Activated CD8-positive, alpha-beta T cell treated with anti-CD3 and anti-CD28 coated beads for 36 hours (primary cell): ENCODE measurements at regions not wholly inside any gene's neighbourhood (a gene's known extent, or its start where the extent isn't known, plus 50 kb on each side); places are given as distances from the start of the nearest gene placed in this dataset.
A peak's percentile ranks its signal among the peaks of the same experiment; 100 is the strongest.

Experiments used
- ATAC-seq: fragments of 200-7000 bp; cut with Tn5 transposase; one replicate; pipeline ENCODE4 v1.10.0; 2021; ENCODE audit warnings: mild to moderate bottlenecking, moderate library complexity
- CTCF ChIA-PET: fragments of 350-600 bp; sonication (Branson Sonifier 250); formaldehyde crosslinking; loops from one replicate; lab custom pipeline; 2021; ENCODE audit warnings: antibody characterized with exemption; lab: Charles Lee
- POLR2A ChIA-PET: fragments of 350-600 bp; sonication (Branson Sonifier 250); formaldehyde crosslinking; loops from one replicate; lab custom pipeline; 2021; ENCODE audit warnings: antibody characterized with exemption; lab: Charles Lee
- DNase-seq: peaks from one replicate; pipeline ENCODE4 v3.0.0-alpha.2; 2020
- H3K27ac Mint-ChIP-seq: one replicate; pipeline ENCODE4 v1.8.0; 2021; ENCODE audit warnings: mild to moderate bottlenecking, mixed read lengths
- H3K27me3 Mint-ChIP-seq: one replicate; pipeline ENCODE4 v1.8.0; 2021; ENCODE audit warnings: mixed read lengths
- H3K36me3 Mint-ChIP-seq: one replicate; pipeline ENCODE4 v1.8.0; 2021; ENCODE audit warnings: low read depth, mixed read lengths
- H3K4me1 Mint-ChIP-seq: one replicate; pipeline ENCODE4 v1.8.0; 2021; ENCODE audit warnings: low read depth, mixed read lengths
- H3K4me3 Mint-ChIP-seq: one replicate; pipeline ENCODE4 v1.8.0; 2021; ENCODE audit warnings: mild to moderate bottlenecking, moderate library complexity, mixed read lengths
- H3K9me3 Mint-ChIP-seq: one replicate; pipeline ENCODE4 v1.8.0; 2021; ENCODE audit warnings: mixed read lengths
- intact Hi-C: fragments of 100-400 bp; cut with micrococcal nuclease; formaldehyde crosslinking; loops from one replicate; pipeline ENCODE4 v1.10.0; 2022
- TF ChIP-seq, protein P1 (sequence below): fragments of 200-600 bp; IDR thresholded peaks from one replicate; pipeline ENCODE4 v1.8.0; 2022; ENCODE audit warnings: antibody characterized with exemption, mild to moderate bottlenecking

GRCh38 chr5:93800988-93801811 is 59.8 kb upstream of the POU5F2 start:
- Mint-ChIP-seq H3K4me3 (no peak overlapping the region), H3K27me3 (no peaks in the 10 kb centered on the region), H3K27ac (no peak overlapping the region), H3K4me1 (peaks cover 3% of the 10 kb centered on the region), H3K36me3 (no peaks in the 10 kb centered on the region), H3K9me3 (no peaks in the 10 kb centered on the region)
- TF ChIP-seq, protein P1, sequence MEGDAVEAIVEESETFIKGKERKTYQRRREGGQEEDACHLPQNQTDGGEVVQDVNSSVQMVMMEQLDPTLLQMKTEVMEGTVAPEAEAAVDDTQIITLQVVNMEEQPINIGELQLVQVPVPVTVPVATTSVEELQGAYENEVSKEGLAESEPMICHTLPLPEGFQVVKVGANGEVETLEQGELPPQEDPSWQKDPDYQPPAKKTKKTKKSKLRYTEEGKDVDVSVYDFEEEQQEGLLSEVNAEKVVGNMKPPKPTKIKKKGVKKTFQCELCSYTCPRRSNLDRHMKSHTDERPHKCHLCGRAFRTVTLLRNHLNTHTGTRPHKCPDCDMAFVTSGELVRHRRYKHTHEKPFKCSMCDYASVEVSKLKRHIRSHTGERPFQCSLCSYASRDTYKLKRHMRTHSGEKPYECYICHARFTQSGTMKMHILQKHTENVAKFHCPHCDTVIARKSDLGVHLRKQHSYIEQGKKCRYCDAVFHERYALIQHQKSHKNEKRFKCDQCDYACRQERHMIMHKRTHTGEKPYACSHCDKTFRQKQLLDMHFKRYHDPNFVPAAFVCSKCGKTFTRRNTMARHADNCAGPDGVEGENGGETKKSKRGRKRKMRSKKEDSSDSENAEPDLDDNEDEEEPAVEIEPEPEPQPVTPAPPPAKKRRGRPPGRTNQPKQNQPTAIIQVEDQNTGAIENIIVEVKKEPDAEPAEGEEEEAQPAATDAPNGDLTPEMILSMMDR, result peak; percentile 82
- CTCF ChIA-PET, result interaction anchor here (0.6 to 3.1 kb wide), 37 partner anchors 9 to 924 kb away, joined by 3 to 28 read pairs (median 4); partner anchors contain the start of genes NR2F1 and NR2F1-AS1
- DNase-seq, result peak; percentile 19
- no peak for ATAC-seq
- POLR2A ChIA-PET, result no interaction called here
- intact Hi-C loops, result loop anchor here (2.0 to 5.0 kb wide), 2 partner anchors 194 to 218 kb away; partner anchors contain the start of gene NR2F1

- intact Hi-C loops, result no loop called here
Measured at GRCh38 chr5:93794954-93795353, 53.6 kb upstream of the POU5F2 start.

DNA sequence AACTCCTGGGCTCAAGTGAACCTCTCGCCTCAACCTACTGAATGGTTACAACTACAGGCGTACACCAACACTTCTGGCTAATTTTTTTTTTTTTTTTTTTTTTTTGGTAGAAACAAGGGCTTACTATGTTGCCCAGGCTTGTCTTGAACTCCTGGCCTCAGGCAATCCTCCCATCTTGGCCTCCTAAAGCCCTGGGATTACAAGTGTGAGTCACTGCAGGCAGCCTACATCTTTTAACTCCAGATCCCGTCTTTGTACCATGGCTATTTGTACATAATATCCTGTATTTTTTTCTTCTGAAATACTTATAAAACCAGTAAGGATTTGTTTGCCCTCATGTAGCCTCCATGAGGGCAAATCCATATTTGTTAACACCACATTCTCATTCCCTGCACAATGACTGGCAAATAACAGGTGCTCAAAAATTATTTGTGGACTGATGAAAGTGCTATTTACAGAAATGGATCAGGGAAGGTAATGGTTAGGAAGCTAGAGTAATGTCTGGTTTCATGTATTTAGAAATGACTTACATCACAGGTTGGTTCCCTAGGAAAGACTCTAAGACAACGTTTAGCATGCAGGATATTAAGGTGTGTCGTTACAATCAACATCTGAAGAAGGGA is 51.9 kb upstream of the POU5F2 start:
- Mint-ChIP-seq H3K4me3 (no peak overlapping the region), H3K9me3 (no peaks in the 10 kb centered on the region), H3K36me3 (peaks cover 16% of the 10 kb centered on the region), H3K4me1 (no peaks in the 10 kb centered on the region), H3K27ac (no peak overlapping the region), H3K27me3 (no peaks in the 10 kb centered on the region)
- intact Hi-C loops, result no loop called here
- ChIA-PET CTCF (no interaction called here), POLR2A (no interaction called here)
- DNase-seq (no peak), ATAC-seq (no peak)
- TF ChIP-seq, protein P1, result no peak

More at GRCh38 chr5:93794954-93795353, 53.6 kb upstream of the POU5F2 start:
- Mint-ChIP-seq H3K9me3 (no peaks in the 10 kb centered on the region), H3K27me3 (no peaks in the 10 kb centered on the region), H3K27ac (no peak overlapping the region), H3K4me3 (no peak overlapping the region), H3K36me3 (peaks cover 16% of the 10 kb centered on the region), H3K4me1 (no peaks in the 10 kb centered on the region)
- DNase-seq, result no peak
- POLR2A ChIA-PET, result no interaction called here
- CTCF ChIA-PET, result interaction anchor here (2.3 kb wide), 1 partner anchor 11 kb away, joined by 5 read pairs; no protein-coding TSS in a partner anchor
- TF ChIP-seq, protein P1, result no peak
- no peak for ATAC-seq

DNA sequence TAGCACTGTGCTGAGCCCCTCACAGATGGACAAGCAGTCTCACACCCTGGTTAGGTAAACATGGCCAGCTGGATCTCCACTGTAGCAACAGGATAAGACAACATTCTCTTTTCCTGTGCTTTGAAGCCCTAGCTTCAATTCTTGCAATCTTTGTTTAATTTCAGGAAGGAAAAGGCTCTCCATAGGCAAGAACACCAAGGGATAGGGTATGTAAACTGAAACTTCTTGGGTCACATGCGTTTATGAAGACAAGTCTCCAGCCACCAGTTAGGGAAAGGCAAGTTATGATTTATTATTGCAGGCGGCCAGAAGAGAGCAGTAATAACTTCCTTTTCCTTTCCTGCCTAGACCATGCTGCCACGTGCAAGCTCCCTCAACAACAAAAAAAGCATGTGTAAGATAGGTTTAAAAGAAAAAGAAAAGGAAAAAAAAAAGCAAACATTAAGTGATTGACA is 50.1 kb upstream of the POU5F2 start:
- no peak for DNase-seq
- peaks cover 16% of the 10 kb centered on the region for H3K36me3 Mint-ChIP-seq
- no peaks in the 10 kb centered on the region for H3K9me3 Mint-ChIP-seq
- intact Hi-C loops, result no loop called here
- ATAC-seq, result no peak
- no peak overlapping the region for H3K27ac Mint-ChIP-seq
- TF ChIP-seq, protein P1, result no peak
- H3K4me1 Mint-ChIP-seq, result no peaks in the 10 kb centered on the region
- no peak overlapping the region for H3K4me3 Mint-ChIP-seq
- H3K27me3 Mint-ChIP-seq, result no peaks in the 10 kb centered on the region
- POLR2A ChIA-PET, result no interaction called here
- CTCF ChIA-PET, result no interaction called here
